Tibial nerve (tissue), 3 donors: ENCODE measurements at regions not wholly inside any gene's neighbourhood (a gene's known extent, or its start where the extent isn't known, plus 50 kb on each side); places are given as distances from the start of the nearest gene placed in this dataset.

Experiments
- CTCF ChIP-seq, 5 experiments: fragments of 200-600 bp in 3 of 5; fragments of 450-650 bp in 2 of 5; sonication (generic) in 3 of 5; IDR thresholded peaks; one replicate each; pipeline ENCODE4 v1.5.1; 2016 to 2019; ENCODE audit warnings: antibody characterized with exemption in 5 of 5, mild to moderate bottlenecking in 3 of 5, moderate library complexity in 2 of 5
- POLR2A ChIP-seq, 2 donors: fragments of 450-650 bp; IDR thresholded peaks; one replicate each; pipeline ENCODE4 v1.6.1; 2017; ENCODE audit warnings: antibody characterized with exemption in 2 of 2, mild to moderate bottlenecking in 2 of 2, moderate library complexity in 2 of 2

GRCh38 chr2:16033032-16033293, 92.6 kb downstream of the MYCN start:
- TF ChIP-seq CTCF (IDR thresholded peaks at IDR 0.05), result no peak
- no peak for TF ChIP-seq POLR2A (IDR thresholded peaks at IDR 0.05)
